Gastroesophageal sphincter (tissue), 4 donors: ENCODE measurements at regions not wholly inside any gene's neighbourhood (a gene's known extent, or its start where the extent isn't known, plus 50 kb on each side); places are given as distances from the start of the nearest gene placed in this dataset.
A peak's percentile ranks its signal among the peaks of the same experiment; 100 is the strongest.

ENCODE experiments used
- ATAC-seq: fragments of 150-250 bp; one replicate; pipeline ENCODE4 v1.9.1; 2016; ENCODE audit warnings: mild to moderate bottlenecking, moderate library complexity
- H3K27ac ChIP-seq, 4 donors: fragments of 200-600 bp; sonication (generic) in 3 of 4; 1 replicate in 3 of 4; 2 replicates in 1 of 4; pipeline ENCODE4 v1.5.1; 2016 to 2019
- H3K27me3 ChIP-seq: fragments of 200-600 bp; sonication (generic); one replicate; pipeline ENCODE4 v1.5.1; 2019
- H3K36me3 ChIP-seq, 2 donors: fragments of 200-600 bp; sonication (generic); one replicate each; pipeline ENCODE4 v1.5.1; 2019; ENCODE audit warnings: control low read depth in 1 of 2
- H3K4me1 ChIP-seq, 3 donors: fragments of 200-600 bp; sonication (generic); 1 replicate in 2 of 3; 2 replicates in 1 of 3; pipeline ENCODE4 v1.5.1; 2016 to 2019; ENCODE audit warnings: control low read depth in 2 of 3
- H3K4me3 ChIP-seq, 2 donors: fragments of 200-600 bp; sonication (generic); one replicate each; pipeline ENCODE4 v1.5.1; 2019; ENCODE audit warnings: mild to moderate bottlenecking in 1 of 2, moderate library complexity in 1 of 2
- H3K9me3 ChIP-seq, 3 donors: fragments of 200-600 bp; sonication (generic); one replicate each; pipeline ENCODE4 v1.5.1; 2017 to 2019; ENCODE audit warnings: control low read depth in 2 of 3
- EP300 ChIP-seq: sonication (generic); formaldehyde crosslinking; IDR thresholded peaks from one replicate; pipeline ENCODE4 v1.6.1; 2017; ENCODE audit warnings: antibody characterized with exemption, mild to moderate bottlenecking
- POLR2A ChIP-seq, 2 donors: fragments of 450-650 bp; IDR thresholded peaks; one replicate each; pipeline ENCODE4 v1.6.1; 2017; ENCODE audit warnings: antibody characterized with exemption in 2 of 2, mild to moderate bottlenecking in 2 of 2, moderate library complexity in 1 of 2
- POLR2AphosphoS5 ChIP-seq: sonication (generic); formaldehyde crosslinking; IDR thresholded peaks from one replicate; pipeline ENCODE4 v1.6.1; 2017; ENCODE audit warnings: antibody characterized with exemption
- WGBS, 2 donors: methylation state at CpG; one replicate each; pipeline ENCODE4 v1.1.5; 2018; ENCODE audit warnings: low coverage in 1 of 2; 5-methylcytosine and 5-hydroxymethylcytosine counted together
- TF ChIP-seq, protein P1 (sequence below), 4 experiments: fragments of 200-600 bp in 2 of 4; fragments of 450-650 bp in 2 of 4; sonication (generic) in 1 of 4; IDR thresholded peaks; one replicate each; pipeline ENCODE4 v1.5.1; 2017 to 2019; ENCODE audit warnings: antibody characterized with exemption in 4 of 4, mild to moderate bottlenecking in 2 of 4, moderate library complexity in 2 of 4

DNA sequence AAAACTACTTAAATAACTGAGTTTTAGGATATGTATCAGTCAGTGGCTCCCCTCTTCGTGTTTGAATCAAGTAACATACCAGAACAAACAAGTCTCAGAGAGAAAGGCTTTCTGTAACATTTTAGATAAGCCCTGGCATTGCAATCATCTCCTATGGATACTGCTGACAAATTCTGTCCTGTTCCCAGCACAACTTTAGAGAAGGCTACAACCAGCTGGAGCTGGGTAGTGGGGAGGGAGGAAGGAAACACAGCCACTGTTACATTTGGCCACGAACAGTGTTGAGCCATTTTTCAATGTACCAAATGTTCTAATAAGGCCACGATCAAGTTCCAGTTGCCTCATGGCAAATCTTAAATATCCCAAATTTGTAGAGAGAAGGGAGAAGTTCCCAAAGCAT, 511.8 kb upstream of the WWC1 start:
- WGBS, 2 donors: 54 to 65% methylated on average over 3 of the region's 3 CpGs
- no peaks in the 10 kb centered on the region for H3K27me3 ChIP-seq
- no peaks in the 10 kb centered on the region for H3K9me3 ChIP-seq
- TF ChIP-seq POLR2A (IDR thresholded peaks at IDR 0.05): no peak
- TF ChIP-seq, protein P1, sequence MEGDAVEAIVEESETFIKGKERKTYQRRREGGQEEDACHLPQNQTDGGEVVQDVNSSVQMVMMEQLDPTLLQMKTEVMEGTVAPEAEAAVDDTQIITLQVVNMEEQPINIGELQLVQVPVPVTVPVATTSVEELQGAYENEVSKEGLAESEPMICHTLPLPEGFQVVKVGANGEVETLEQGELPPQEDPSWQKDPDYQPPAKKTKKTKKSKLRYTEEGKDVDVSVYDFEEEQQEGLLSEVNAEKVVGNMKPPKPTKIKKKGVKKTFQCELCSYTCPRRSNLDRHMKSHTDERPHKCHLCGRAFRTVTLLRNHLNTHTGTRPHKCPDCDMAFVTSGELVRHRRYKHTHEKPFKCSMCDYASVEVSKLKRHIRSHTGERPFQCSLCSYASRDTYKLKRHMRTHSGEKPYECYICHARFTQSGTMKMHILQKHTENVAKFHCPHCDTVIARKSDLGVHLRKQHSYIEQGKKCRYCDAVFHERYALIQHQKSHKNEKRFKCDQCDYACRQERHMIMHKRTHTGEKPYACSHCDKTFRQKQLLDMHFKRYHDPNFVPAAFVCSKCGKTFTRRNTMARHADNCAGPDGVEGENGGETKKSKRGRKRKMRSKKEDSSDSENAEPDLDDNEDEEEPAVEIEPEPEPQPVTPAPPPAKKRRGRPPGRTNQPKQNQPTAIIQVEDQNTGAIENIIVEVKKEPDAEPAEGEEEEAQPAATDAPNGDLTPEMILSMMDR (IDR thresholded peaks at IDR 0.05): no peak
- TF ChIP-seq POLR2AphosphoS5: no peak
- TF ChIP-seq EP300: no peak
- ATAC-seq: no peak
- no peaks in the 10 kb centered on the region for H3K4me1 ChIP-seq
- H3K4me3 ChIP-seq: no peak overlapping the region
- no peak overlapping the region for H3K27ac ChIP-seq
- H3K36me3 ChIP-seq: no peaks in the 10 kb centered on the region

DNA sequence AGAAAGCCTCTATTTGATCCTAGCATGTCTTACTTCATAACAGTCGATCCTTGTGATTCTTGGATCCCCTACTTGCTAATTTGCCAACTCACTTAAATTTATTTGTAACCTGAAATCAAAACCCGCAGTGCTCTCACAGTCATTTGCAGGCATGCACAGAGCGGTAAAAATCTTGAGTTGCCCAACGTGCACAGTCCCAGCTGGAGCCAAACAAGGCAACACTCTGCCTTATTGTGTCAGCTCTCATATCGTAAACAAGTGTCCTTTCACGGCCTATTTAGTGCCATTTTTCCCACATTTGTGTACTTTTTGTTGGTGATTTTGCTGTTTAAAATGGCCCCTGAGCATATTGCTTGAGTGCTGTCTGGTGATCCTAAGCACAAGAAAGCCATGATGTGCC, 511.3 kb upstream of the WWC1 start:
- no peaks in the 10 kb centered on the region for H3K9me3 ChIP-seq
- TF ChIP-seq, protein P1 (IDR thresholded peaks at IDR 0.05): no peak
- no peak for TF ChIP-seq POLR2AphosphoS5
- TF ChIP-seq POLR2A (IDR thresholded peaks at IDR 0.05): no peak
- no peak for TF ChIP-seq EP300
- no peak overlapping the region for H3K4me3 ChIP-seq
- H3K4me1 ChIP-seq: no peaks in the 10 kb centered on the region
- ATAC-seq: no peak
- H3K27me3 ChIP-seq: no peaks in the 10 kb centered on the region
- H3K27ac ChIP-seq: no peak overlapping the region
- 79 to 83% methylated on average over 6 of the region's 6 CpGs for WGBS, 2 donors
- no peaks in the 10 kb centered on the region for H3K36me3 ChIP-seq

DNA sequence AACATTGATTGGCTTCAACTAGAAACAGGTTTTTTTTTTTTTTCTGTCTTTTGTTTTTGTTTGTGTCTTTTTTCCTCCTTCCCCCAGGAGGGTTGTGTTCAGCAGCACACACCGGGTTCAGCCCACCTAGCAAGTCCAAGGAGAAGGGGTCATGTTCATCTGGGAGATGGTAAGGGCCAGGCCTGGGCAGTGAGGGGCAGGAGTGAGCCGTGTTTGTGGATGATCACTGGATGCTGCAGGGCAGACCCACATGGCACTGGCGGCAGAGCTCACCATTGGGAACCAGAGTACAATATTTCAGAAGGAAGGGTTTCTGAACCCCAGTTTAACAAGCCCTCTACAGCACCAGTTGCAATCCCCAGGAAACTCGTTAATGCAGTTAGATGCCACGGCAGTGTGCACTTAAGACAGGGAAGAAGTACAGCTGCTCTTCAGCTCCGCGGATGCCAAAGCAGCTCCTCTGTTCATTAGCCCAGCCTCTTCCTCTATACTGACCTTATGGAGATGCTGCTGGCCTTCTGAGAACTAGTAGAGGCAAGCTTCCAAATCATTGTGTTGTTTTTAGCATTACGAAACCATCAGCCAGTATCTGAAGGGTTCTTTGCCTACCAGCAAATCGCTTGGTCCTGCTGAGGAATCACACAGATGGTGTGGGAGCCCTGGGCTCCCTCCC, 508.2 kb upstream of the WWC1 start:
- no peak overlapping the region for H3K27ac ChIP-seq
- H3K9me3 ChIP-seq: no peaks in the 10 kb centered on the region
- H3K4me1 ChIP-seq: no peaks in the 10 kb centered on the region
- H3K27me3 ChIP-seq: no peaks in the 10 kb centered on the region
- WGBS, 2 donors: 40 to 59% methylated on average over 1 to 6 of the region's 9 CpGs
- H3K36me3 ChIP-seq: no peaks in the 10 kb centered on the region
- no peak for ATAC-seq
- TF ChIP-seq EP300 (no peak), POLR2AphosphoS5 (no peak), POLR2A (IDR thresholded peaks at IDR 0.05) (no peak)
- TF ChIP-seq, protein P1 (IDR thresholded peaks at IDR 0.05): no peak
- no peak overlapping the region for H3K4me3 ChIP-seq

DNA sequence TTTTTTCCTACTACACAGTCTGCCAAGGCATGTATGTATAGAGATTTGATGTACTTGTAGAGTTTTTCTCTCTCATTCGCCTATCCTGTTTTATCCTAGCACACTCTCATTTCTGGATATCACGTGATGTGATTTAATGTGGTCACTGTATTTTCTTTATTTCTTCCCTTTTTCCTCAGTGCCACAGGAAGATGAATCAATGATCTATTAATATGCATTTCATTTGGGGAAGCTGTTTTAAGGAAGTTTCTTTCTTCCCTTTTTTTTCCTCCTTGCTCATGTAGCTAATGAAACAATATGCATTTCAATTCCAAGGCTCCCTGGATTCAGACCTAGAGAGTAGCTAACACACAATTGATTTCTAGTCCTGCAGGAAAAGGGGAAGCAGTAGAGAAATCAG, 506.3 kb upstream of the WWC1 start:
- H3K27ac ChIP-seq: no peak overlapping the region
- no peaks in the 10 kb centered on the region for H3K27me3 ChIP-seq
- no peaks in the 10 kb centered on the region for H3K36me3 ChIP-seq
- 57 to 63% methylated on average over 2 of the region's 2 CpGs for WGBS, 2 donors
- TF ChIP-seq EP300 (no peak), POLR2A (IDR thresholded peaks at IDR 0.05) (no peak), POLR2AphosphoS5 (no peak)
- TF ChIP-seq, protein P1 (IDR thresholded peaks at IDR 0.05): no peak
- H3K4me1 ChIP-seq: no peaks in the 10 kb centered on the region
- ATAC-seq: peak; percentile 23
- no peak overlapping the region for H3K4me3 ChIP-seq
- no peaks in the 10 kb centered on the region for H3K9me3 ChIP-seq

DNA sequence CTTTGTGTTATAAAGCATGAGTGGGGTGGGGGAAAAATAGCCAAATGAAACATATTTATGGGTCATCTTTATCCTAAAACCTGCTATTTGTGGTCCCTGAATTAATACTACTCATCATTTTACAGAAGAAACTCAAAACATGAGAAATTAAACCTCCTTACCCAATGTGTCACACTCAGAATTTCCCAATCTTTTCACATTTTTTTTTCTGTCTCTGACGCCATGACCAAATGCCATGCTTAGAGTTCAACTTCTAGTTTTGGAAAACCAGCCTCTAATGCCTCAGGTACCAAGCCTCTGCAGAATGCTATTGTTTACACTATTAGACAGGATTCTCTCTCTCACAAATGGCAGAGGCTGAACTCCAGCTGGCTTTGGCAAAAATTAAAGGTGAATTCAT, 505.5 kb upstream of the WWC1 start:
- Histone ChIP-seq H3K9me3 (no peaks in the 10 kb centered on the region), H3K4me3 (no peak overlapping the region), H3K36me3 (no peaks in the 10 kb centered on the region), H3K4me1 (no peaks in the 10 kb centered on the region), H3K27ac (no peak overlapping the region), H3K27me3 (no peaks in the 10 kb centered on the region)
- 55 to 92% methylated on average over 1 of the region's 1 CpG for WGBS, 2 donors
- no peak for ATAC-seq
- TF ChIP-seq, protein P1 (IDR thresholded peaks at IDR 0.05): no peak
- TF ChIP-seq POLR2A (IDR thresholded peaks at IDR 0.05): no peak
- no peak for TF ChIP-seq POLR2AphosphoS5
- no peak for TF ChIP-seq EP300
